Stomach (tissue), 4 donors: ENCODE measurements at regions not wholly inside any gene's neighbourhood (a gene's known extent, or its start where the extent isn't known, plus 50 kb on each side); places are given as distances from the start of the nearest gene placed in this dataset.

Experiments
- POLR2A ChIP-seq, 4 donors: fragments of 450-650 bp; IDR thresholded peaks; one replicate each; pipeline ENCODE4 v1.6.1; 2016; ENCODE audit warnings: antibody characterized with exemption in 4 of 4, control low read depth in 2 of 4, mild to moderate bottlenecking in 1 of 4, moderate library complexity in 1 of 4
- POLR2AphosphoS5 ChIP-seq, 3 donors: sonication (generic); formaldehyde crosslinking; IDR thresholded peaks; one replicate each; pipeline ENCODE4 v1.6.1; 2016; ENCODE audit warnings: antibody characterized with exemption in 3 of 3
- TF ChIP-seq, protein P1 (sequence below), 7 experiments: fragments of 450-650 bp in 4 of 7; fragments of 200-600 bp in 3 of 7; sonication (generic) in 3 of 7; IDR thresholded peaks; one replicate each; pipeline ENCODE4 v1.5.1; 2016 to 2019; ENCODE audit warnings: antibody characterized with exemption in 7 of 7, control low read depth in 2 of 7, mild to moderate bottlenecking in 1 of 7

DNA sequence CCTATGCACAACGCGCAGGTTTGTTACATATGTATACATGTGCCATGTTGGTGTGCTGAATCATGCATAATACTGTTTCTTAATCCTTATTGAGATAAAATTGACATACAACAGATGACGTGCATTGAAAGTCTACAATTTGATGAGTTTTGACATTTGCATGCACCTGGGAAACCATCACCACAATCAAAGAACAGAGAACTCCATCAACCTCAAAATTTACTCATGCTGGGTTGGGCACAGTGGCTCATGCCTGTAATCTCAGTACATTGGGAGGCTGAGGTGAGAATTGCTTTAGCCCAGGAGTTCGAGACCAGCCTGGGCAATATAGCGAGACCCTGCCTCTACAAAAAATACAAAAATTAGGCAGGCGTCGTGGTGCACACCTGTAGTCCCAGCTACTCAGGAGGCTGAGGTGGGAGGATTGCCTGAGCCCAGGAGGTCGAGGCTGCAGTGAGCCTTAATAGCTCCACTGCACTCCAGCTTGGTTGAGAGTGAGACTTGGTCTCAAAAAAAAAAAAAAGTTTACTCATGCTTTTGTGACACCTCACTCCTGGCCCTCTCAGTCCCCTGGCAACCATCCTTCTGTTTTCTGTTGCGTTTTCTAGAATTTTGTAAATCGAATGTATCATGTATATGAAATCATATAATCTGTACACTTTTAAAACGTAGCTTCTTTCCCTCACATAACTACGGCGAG, 56.6 kb downstream of the BHLHE40 start:
- TF ChIP-seq, protein P1, sequence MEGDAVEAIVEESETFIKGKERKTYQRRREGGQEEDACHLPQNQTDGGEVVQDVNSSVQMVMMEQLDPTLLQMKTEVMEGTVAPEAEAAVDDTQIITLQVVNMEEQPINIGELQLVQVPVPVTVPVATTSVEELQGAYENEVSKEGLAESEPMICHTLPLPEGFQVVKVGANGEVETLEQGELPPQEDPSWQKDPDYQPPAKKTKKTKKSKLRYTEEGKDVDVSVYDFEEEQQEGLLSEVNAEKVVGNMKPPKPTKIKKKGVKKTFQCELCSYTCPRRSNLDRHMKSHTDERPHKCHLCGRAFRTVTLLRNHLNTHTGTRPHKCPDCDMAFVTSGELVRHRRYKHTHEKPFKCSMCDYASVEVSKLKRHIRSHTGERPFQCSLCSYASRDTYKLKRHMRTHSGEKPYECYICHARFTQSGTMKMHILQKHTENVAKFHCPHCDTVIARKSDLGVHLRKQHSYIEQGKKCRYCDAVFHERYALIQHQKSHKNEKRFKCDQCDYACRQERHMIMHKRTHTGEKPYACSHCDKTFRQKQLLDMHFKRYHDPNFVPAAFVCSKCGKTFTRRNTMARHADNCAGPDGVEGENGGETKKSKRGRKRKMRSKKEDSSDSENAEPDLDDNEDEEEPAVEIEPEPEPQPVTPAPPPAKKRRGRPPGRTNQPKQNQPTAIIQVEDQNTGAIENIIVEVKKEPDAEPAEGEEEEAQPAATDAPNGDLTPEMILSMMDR (IDR thresholded peaks at IDR 0.05), result no peak
- no peak for TF ChIP-seq POLR2A (IDR thresholded peaks at IDR 0.05)
- no peak for TF ChIP-seq POLR2AphosphoS5 (IDR thresholded peaks at IDR 0.05)
